ENCODE measurements at regions not wholly inside any gene's neighbourhood (a gene's known extent, or its start where the extent isn't known, plus 50 kb on each side); places are given as distances from the start of the nearest gene placed in this dataset.
A peak's percentile ranks its signal among the peaks of the same experiment; 100 is the strongest.

DNA sequence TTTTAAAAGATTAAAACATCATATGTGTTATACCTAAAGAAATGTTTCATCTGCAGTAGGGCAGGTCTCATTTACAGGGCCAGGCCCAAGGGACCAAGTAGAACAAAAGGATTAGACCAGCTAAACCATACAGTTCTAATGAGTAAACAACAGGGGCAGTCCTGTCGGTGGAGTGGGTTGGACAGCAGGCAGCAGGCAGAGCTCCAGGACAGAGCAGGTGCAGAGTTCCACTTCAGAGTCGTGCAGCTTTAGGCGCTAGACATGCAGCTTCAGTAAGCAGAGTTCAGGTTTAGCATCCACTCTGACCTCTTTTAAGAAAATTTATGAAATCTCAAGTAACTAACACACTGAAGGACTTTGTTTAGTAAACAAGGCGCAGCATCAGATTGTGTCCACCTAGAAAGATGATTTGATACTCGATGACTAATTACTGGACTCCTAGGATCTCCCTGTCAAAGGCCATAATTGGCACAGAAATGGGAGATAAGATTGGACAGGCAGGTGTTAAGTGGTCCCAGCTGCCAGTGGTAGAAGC is 487.7 kb upstream of the INTU start:
- H3K4me1 ChIP-seq (ENCODE audit: control insufficient read depth in 5 of 5, insufficient read depth in 5 of 5, low read length in 5 of 5) = peaks cover 0 to 5% (median 0%) of the 10 kb centered on the region in 5 donors
- TF ChIP-seq, protein P1, sequence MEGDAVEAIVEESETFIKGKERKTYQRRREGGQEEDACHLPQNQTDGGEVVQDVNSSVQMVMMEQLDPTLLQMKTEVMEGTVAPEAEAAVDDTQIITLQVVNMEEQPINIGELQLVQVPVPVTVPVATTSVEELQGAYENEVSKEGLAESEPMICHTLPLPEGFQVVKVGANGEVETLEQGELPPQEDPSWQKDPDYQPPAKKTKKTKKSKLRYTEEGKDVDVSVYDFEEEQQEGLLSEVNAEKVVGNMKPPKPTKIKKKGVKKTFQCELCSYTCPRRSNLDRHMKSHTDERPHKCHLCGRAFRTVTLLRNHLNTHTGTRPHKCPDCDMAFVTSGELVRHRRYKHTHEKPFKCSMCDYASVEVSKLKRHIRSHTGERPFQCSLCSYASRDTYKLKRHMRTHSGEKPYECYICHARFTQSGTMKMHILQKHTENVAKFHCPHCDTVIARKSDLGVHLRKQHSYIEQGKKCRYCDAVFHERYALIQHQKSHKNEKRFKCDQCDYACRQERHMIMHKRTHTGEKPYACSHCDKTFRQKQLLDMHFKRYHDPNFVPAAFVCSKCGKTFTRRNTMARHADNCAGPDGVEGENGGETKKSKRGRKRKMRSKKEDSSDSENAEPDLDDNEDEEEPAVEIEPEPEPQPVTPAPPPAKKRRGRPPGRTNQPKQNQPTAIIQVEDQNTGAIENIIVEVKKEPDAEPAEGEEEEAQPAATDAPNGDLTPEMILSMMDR (IDR thresholded peaks at IDR 0.05; ENCODE audit: control extremely low read depth, extremely low read depth) = no peak
- H3K9ac ChIP-seq (ENCODE audit: insufficient read depth in 1 of 2, low read length in 2 of 2) = no peak overlapping the region
- ATAC-seq (ENCODE audit: insufficient read depth, low FRiP score) = no peak
- H3K27ac ChIP-seq (ENCODE audit: low read depth in 1 of 2, low read length in 1 of 2) = no peak overlapping the region
- no peaks in the 10 kb centered on the region for H3K9me3 ChIP-seq (ENCODE audit: control insufficient read depth in 4 of 4, insufficient read depth in 3 of 4, low read length in 3 of 4)
- DNase-seq = peak in 1 of 3 donors; percentile 26
- H3K4me3 ChIP-seq = no peak overlapping the region
- H3K36me3 ChIP-seq (ENCODE audit: control insufficient read depth in 4 of 4, insufficient read depth in 4 of 4, low read length in 4 of 4) = no peaks in the 10 kb centered on the region
- 64 to 73% methylated on average over 5 of the region's 5 CpGs for WGBS, 2 donors
- H3K27me3 ChIP-seq (ENCODE audit: control insufficient read depth in 3 of 3, insufficient read depth in 3 of 3, low read length in 2 of 3) = no peaks in the 10 kb centered on the region

DNA sequence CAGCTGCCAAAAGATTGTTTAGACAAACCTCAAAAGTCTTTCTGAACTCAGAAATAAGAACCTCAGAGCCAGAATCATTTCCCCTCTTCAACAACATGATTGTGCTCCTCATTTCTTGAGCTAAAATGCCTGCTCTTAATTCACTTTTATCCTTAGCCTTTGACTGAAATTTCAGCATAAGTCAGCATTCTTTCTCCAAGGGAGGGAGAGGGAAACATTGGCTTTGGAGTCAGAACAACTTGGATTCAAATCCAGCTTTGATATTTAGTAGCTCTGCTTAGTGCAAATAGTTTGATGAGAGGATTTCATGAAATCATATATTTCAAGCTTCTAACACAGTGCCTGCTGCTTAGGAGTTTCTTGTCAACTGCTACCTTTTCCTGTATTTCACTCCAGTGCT is 484.6 kb upstream of the INTU start:
- H3K36me3 ChIP-seq (ENCODE audit: control insufficient read depth in 4 of 4, insufficient read depth in 4 of 4, low read length in 4 of 4) = no peaks in the 10 kb centered on the region
- DNase-seq = no peak
- ATAC-seq (ENCODE audit: insufficient read depth, low FRiP score) = no peak

DNA sequence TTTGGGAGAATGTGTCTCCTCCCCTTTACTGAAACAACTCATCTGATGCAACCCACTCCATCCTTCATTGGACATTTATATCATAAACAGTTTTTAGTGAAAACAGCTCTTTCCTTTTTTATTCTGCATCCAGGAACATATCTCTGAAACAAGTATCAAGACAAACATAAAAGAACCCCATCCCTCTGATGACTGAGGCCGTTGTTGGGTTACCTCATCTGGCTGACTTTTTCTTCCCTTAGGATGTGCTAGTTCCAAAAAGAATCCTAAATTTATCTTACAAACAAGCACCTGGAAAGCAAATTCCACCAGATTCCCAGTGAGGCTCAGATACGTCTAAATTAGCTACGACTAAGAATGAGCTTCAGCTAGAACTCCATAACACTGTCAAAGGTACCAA is 483.7 kb upstream of the INTU start:
- Histone ChIP-seq H3K9me3 (ENCODE audit: control insufficient read depth in 4 of 4, insufficient read depth in 3 of 4, low read length in 3 of 4) (no peaks in the 10 kb centered on the region), H3K36me3 (ENCODE audit: control insufficient read depth in 4 of 4, insufficient read depth in 4 of 4, low read length in 4 of 4) (no peaks in the 10 kb centered on the region), H3K4me1 (ENCODE audit: control insufficient read depth in 5 of 5, insufficient read depth in 5 of 5, low read length in 5 of 5) (peaks cover 0 to 5% (median 0%) of the 10 kb centered on the region in 5 donors), H3K27me3 (ENCODE audit: control insufficient read depth in 3 of 3, insufficient read depth in 3 of 3, low read length in 2 of 3) (no peaks in the 10 kb centered on the region), H3K4me3 (no peak overlapping the region), H3K9ac (ENCODE audit: insufficient read depth in 1 of 2, low read length in 2 of 2) (no peak overlapping the region), H3K27ac (ENCODE audit: low read depth in 1 of 2, low read length in 1 of 2) (no peak overlapping the region)
- no peak for DNase-seq
- TF ChIP-seq, protein P1 (IDR thresholded peaks at IDR 0.05; ENCODE audit: control extremely low read depth, extremely low read depth) = no peak
- WGBS, 2 donors = 90 to 97% methylated on average over 3 of the region's 3 CpGs
- ATAC-seq (ENCODE audit: insufficient read depth, low FRiP score) = no peak

More for the DNA sequence above, 484.6 kb upstream of the INTU start:
- TF ChIP-seq, protein P1 (IDR thresholded peaks at IDR 0.05; ENCODE audit: control extremely low read depth, extremely low read depth) = no peak
- Histone ChIP-seq H3K27me3 (ENCODE audit: control insufficient read depth in 3 of 3, insufficient read depth in 3 of 3, low read length in 2 of 3) (no peaks in the 10 kb centered on the region), H3K4me3 (no peak overlapping the region), H3K4me1 (ENCODE audit: control insufficient read depth in 5 of 5, insufficient read depth in 5 of 5, low read length in 5 of 5) (peaks cover 0 to 5% (median 0%) of the 10 kb centered on the region in 5 donors), H3K9me3 (ENCODE audit: control insufficient read depth in 4 of 4, insufficient read depth in 3 of 4, low read length in 3 of 4) (no peaks in the 10 kb centered on the region), H3K9ac (ENCODE audit: insufficient read depth in 1 of 2, low read length in 2 of 2) (no peak overlapping the region), H3K27ac (ENCODE audit: low read depth in 1 of 2, low read length in 1 of 2) (no peak overlapping the region)

DNA sequence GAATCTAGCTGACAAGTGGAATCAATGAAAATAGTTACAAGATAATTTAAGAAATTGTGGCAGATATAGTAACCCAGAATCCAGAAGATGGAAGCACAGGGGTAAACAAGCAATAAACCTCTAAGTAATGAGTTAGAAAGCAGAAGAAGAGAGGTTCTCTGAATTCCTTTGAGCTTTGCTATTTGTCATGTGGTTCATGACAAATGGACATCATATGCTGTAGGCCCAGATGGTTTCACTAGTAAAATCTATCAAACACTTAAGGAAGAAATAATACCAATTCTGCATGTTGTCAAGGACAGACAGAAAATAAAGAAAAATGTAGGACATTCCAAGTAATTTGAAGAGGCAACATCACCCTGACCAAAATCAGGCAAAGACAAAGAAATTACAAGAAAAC is 480.8 kb upstream of the INTU start:
- H3K4me3 ChIP-seq = no peak overlapping the region
- DNase-seq = no peak
- H3K9ac ChIP-seq (ENCODE audit: insufficient read depth in 1 of 2, low read length in 2 of 2) = no peak overlapping the region
- H3K9me3 ChIP-seq (ENCODE audit: control insufficient read depth in 4 of 4, insufficient read depth in 3 of 4, low read length in 3 of 4) = no peaks in the 10 kb centered on the region
- ATAC-seq (ENCODE audit: insufficient read depth, low FRiP score) = no peak
- no peak overlapping the region for H3K27ac ChIP-seq (ENCODE audit: low read depth in 1 of 2, low read length in 1 of 2)
- TF ChIP-seq, protein P1 (IDR thresholded peaks at IDR 0.05; ENCODE audit: control extremely low read depth, extremely low read depth) = no peak
- no peaks in the 10 kb centered on the region for H3K27me3 ChIP-seq (ENCODE audit: control insufficient read depth in 3 of 3, insufficient read depth in 3 of 3, low read length in 2 of 3)
- H3K4me1 ChIP-seq (ENCODE audit: control insufficient read depth in 5 of 5, insufficient read depth in 5 of 5, low read length in 5 of 5) = no peaks in the 10 kb centered on the region
- H3K36me3 ChIP-seq (ENCODE audit: control insufficient read depth in 4 of 4, insufficient read depth in 4 of 4, low read length in 4 of 4) = no peaks in the 10 kb centered on the region

Measured in lung (tissue), 11 donors.